OCI-LY1 (cell line): ENCODE measurements at regions not wholly inside any gene's neighbourhood (a gene's known extent, or its start where the extent isn't known, plus 50 kb on each side); places are given as distances from the start of the nearest gene placed in this dataset.

Source experiments
- H2AFZ ChIP-seq: fragments of 200-600 bp; sonication (generic), shearing (Covaris generic); 2 replicates; pipeline ENCODE4 v1.6.0; 2014; ENCODE audit warnings: antibody characterized with exemption, mild to moderate bottlenecking, low read length
- H3F3A ChIP-seq: fragments of 200-600 bp; sonication (generic), shearing (Covaris generic); 2 replicates; pipeline ENCODE4 v1.6.0; 2014; ENCODE audit warnings: mild to moderate bottlenecking, antibody characterized with exemption, low read length, moderate library complexity; ENCODE audit not compliant: insufficient read depth
- H3K27ac ChIP-seq: fragments of 200-600 bp; sonication (generic); 2 replicates; pipeline ENCODE4 v1.5.1; 2014; ENCODE audit warnings: low read length, mixed run types, mild to moderate bottlenecking, low read depth; ENCODE audit not compliant: poor library complexity, severe bottlenecking
- H3K27me3 ChIP-seq: fragments of 200-600 bp; sonication (generic); 2 replicates; pipeline ENCODE4 v1.6.0; 2014; ENCODE audit warnings: antibody characterized with exemption, mild to moderate bottlenecking, low read length, moderate library complexity; ENCODE audit not compliant: insufficient read depth
- H3K36me3 ChIP-seq: fragments of 200-600 bp; sonication (generic); 2 replicates; pipeline ENCODE4 v1.6.1; 2014; ENCODE audit warnings: mild to moderate bottlenecking, antibody characterized with exemption, low read length, moderate library complexity, mixed read lengths; ENCODE audit not compliant: insufficient read depth
- H3K4me1 ChIP-seq: fragments of 200-600 bp; sonication (generic); 2 replicates; pipeline ENCODE4 v1.5.1; 2014; ENCODE audit warnings: mild to moderate bottlenecking, low read length, moderate library complexity; ENCODE audit not compliant: insufficient read depth, severe bottlenecking
- H3K4me2 ChIP-seq: fragments of 200-600 bp; sonication (generic), shearing (Covaris generic); 2 replicates; pipeline ENCODE4 v1.6.1; 2014; ENCODE audit warnings: low read length
- H3K4me3 ChIP-seq: fragments of 200-600 bp; sonication (generic); 2 replicates; pipeline ENCODE4 v1.5.1; 2014; ENCODE audit warnings: low read length, low read depth, mild to moderate bottlenecking, mixed read lengths; ENCODE audit not compliant: poor library complexity, severe bottlenecking
- H3K79me2 ChIP-seq: fragments of 200-600 bp; shearing (Covaris generic); 2 replicates; pipeline ENCODE4 v1.6.1; 2016; ENCODE audit warnings: mixed run types, low read length, mixed read lengths; ENCODE audit not compliant: insufficient read depth
- H3K9ac ChIP-seq: fragments of 200-600 bp; sonication (generic), shearing (Covaris generic); 2 replicates; pipeline ENCODE4 v1.6.1; 2014; ENCODE audit warnings: mild to moderate bottlenecking, low read length, mixed read lengths
- H3K9me2 ChIP-seq: fragments of 200-600 bp; sonication (generic), shearing (Covaris generic); 2 replicates; pipeline ENCODE4 v1.6.1; 2014; ENCODE audit warnings: low read depth, mild to moderate bottlenecking, low read length, mixed read lengths
- H3K9me3 ChIP-seq: fragments of 200-600 bp; shearing (Covaris generic); 2 replicates; pipeline ENCODE4 v1.6.1; 2014; ENCODE audit warnings: low read length, mixed read lengths
- H4K20me1 ChIP-seq: fragments of 200-600 bp; sonication (generic), shearing (Covaris generic); 2 replicates; pipeline ENCODE4 v1.6.0; 2016; ENCODE audit warnings: mild to moderate bottlenecking, low read length; ENCODE audit not compliant: insufficient read depth
- EZH2 ChIP-seq: fragments of 200-600 bp; sonication (generic), shearing (Covaris generic); IDR thresholded peaks from 2 replicates; pipeline ENCODE4 v1.8.0; 2017; ENCODE audit warnings: borderline replicate concordance, mixed run types, mild to moderate bottlenecking, antibody characterized with exemption, low read length, moderate library complexity, mixed read lengths
- TF ChIP-seq, protein P1 (sequence below): fragments of 200-600 bp; sonication (generic), shearing (Covaris generic); IDR thresholded peaks from 2 replicates; pipeline ENCODE4 v1.5.1; 2017; ENCODE audit warnings: mild to moderate bottlenecking, antibody characterized with exemption, low read length, moderate library complexity, mixed read lengths

DNA sequence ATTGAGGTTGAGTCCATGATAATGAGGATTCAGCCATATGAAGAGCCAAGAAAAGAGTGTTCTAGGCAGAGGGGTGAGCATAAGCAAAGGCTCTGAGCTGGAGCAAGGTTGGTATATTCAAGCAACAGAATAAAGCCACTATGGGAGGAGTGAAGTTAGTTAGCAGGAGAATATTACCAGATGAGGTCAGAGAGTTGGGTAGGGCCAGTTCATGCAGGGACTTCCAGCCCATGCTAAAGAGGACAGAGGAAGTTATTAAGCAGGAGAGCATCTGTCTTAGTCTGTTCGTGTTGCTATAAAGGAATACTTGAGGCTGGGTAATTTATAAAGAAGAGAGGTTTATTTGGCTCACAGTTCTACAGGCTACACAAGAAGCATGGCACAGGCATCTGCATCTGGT, 57.1 kb upstream of the ATG10 start:
- Histone ChIP-seq H3K4me3 (no peak overlapping the region), H4K20me1 (no peaks in the 10 kb centered on the region), H3K27ac (no peak overlapping the region), H3K79me2 (no peaks in the 10 kb centered on the region), H3K9me3 (no peaks in the 10 kb centered on the region), H3F3A (no peaks in the 10 kb centered on the region), H3K4me1 (peaks cover 2% of the 10 kb centered on the region), H3K27me3 (no peaks in the 10 kb centered on the region), H3K9ac (no peak overlapping the region), H3K4me2 (no peak overlapping the region), H3K9me2 (no peaks in the 10 kb centered on the region), H2AFZ (no peak overlapping the region), H3K36me3 (no peaks in the 10 kb centered on the region)
- no peak for TF ChIP-seq EZH2
- TF ChIP-seq, protein P1, sequence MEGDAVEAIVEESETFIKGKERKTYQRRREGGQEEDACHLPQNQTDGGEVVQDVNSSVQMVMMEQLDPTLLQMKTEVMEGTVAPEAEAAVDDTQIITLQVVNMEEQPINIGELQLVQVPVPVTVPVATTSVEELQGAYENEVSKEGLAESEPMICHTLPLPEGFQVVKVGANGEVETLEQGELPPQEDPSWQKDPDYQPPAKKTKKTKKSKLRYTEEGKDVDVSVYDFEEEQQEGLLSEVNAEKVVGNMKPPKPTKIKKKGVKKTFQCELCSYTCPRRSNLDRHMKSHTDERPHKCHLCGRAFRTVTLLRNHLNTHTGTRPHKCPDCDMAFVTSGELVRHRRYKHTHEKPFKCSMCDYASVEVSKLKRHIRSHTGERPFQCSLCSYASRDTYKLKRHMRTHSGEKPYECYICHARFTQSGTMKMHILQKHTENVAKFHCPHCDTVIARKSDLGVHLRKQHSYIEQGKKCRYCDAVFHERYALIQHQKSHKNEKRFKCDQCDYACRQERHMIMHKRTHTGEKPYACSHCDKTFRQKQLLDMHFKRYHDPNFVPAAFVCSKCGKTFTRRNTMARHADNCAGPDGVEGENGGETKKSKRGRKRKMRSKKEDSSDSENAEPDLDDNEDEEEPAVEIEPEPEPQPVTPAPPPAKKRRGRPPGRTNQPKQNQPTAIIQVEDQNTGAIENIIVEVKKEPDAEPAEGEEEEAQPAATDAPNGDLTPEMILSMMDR = no peak

DNA sequence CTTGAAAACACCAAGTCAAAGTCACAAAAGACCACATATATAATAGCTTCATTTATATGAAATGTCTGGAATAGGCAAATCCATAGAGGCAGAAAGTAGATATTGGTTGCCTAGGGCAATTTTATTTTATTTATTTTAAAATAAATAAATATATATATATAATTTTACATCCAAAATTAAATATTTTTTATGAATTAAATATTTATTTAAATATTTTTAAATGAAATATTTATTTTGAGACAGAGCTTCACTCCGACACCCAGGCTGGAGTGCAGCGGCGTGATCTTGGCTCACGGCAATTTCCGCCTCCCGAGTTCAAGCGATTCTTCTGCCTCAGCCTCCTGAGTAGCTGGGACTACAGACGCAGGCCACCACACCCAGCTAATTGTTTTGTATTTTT, 58.9 kb upstream of the ATG10 start:
- H3K36me3 ChIP-seq = no peaks in the 10 kb centered on the region
- H3K79me2 ChIP-seq = no peaks in the 10 kb centered on the region
- no peak overlapping the region for H3K4me2 ChIP-seq
- H3K9ac ChIP-seq = no peak overlapping the region
- H3K9me2 ChIP-seq = no peaks in the 10 kb centered on the region
- H3K27me3 ChIP-seq = no peaks in the 10 kb centered on the region
- TF ChIP-seq, protein P1 = no peak
- no peak for TF ChIP-seq EZH2
- H3K9me3 ChIP-seq = no peaks in the 10 kb centered on the region
- no peaks in the 10 kb centered on the region for H4K20me1 ChIP-seq
- no peaks in the 10 kb centered on the region for H3F3A ChIP-seq
- H3K4me1 ChIP-seq = peaks cover 19% of the 10 kb centered on the region
- H3K27ac ChIP-seq = no peak overlapping the region
- no peak overlapping the region for H3K4me3 ChIP-seq
- H2AFZ ChIP-seq = no peak overlapping the region

DNA sequence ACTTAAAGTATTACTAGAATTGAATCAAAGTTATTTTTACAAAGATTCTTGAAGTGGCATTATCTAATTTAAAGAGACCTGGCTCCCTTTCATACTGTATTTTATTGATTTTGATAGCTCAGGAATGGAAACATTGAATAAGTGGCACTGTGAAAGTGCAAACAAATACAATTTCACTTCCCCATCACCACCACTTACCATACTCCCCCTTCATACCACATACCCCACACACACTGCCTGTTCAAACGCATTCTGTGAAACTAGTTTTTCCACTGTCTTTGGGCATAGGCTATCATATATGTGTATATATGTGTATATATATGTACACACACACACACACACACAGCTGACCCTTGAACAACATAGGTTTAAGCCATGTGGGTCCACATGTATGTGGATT, 62.1 kb upstream of the ATG10 start:
- H2AFZ ChIP-seq = no peak overlapping the region
- no peaks in the 10 kb centered on the region for H3F3A ChIP-seq
- no peak overlapping the region for H3K27ac ChIP-seq
- H4K20me1 ChIP-seq = no peaks in the 10 kb centered on the region
- no peaks in the 10 kb centered on the region for H3K9me2 ChIP-seq
- H3K9ac ChIP-seq = no peak overlapping the region
- no peaks in the 10 kb centered on the region for H3K79me2 ChIP-seq
- H3K27me3 ChIP-seq = no peaks in the 10 kb centered on the region
- peaks cover 21% of the 10 kb centered on the region for H3K4me1 ChIP-seq
- TF ChIP-seq EZH2 = no peak
- TF ChIP-seq, protein P1 = no peak
- no peaks in the 10 kb centered on the region for H3K9me3 ChIP-seq
- no peak overlapping the region for H3K4me2 ChIP-seq
- no peaks in the 10 kb centered on the region for H3K36me3 ChIP-seq
- H3K4me3 ChIP-seq = no peak overlapping the region
